ENCODE measurements at regions not wholly inside any gene's neighbourhood (a gene's known extent, or its start where the extent isn't known, plus 50 kb on each side); places are given as distances from the start of the nearest gene placed in this dataset.

DNA sequence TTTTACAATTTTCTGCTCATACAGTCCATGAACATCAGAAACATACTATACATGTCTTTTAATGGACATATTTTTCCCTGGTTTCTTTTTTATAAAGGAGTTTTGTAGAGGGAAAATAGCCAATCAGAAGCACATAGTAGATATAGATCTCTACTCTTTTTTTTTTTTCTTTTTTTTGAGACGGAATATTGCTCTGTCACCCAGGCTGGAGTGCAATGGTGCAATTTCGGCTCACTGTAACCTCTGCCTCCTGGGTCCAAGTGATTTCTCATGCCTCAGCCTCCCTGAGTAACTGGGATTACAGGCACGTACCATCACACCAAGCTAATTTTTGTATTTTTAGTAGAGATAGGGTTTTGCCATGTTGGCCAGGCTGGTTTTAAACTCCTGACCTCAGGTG, 83.2 kb upstream of the MGAT5 start (continued):
- TF ChIP-seq, protein P1, sequence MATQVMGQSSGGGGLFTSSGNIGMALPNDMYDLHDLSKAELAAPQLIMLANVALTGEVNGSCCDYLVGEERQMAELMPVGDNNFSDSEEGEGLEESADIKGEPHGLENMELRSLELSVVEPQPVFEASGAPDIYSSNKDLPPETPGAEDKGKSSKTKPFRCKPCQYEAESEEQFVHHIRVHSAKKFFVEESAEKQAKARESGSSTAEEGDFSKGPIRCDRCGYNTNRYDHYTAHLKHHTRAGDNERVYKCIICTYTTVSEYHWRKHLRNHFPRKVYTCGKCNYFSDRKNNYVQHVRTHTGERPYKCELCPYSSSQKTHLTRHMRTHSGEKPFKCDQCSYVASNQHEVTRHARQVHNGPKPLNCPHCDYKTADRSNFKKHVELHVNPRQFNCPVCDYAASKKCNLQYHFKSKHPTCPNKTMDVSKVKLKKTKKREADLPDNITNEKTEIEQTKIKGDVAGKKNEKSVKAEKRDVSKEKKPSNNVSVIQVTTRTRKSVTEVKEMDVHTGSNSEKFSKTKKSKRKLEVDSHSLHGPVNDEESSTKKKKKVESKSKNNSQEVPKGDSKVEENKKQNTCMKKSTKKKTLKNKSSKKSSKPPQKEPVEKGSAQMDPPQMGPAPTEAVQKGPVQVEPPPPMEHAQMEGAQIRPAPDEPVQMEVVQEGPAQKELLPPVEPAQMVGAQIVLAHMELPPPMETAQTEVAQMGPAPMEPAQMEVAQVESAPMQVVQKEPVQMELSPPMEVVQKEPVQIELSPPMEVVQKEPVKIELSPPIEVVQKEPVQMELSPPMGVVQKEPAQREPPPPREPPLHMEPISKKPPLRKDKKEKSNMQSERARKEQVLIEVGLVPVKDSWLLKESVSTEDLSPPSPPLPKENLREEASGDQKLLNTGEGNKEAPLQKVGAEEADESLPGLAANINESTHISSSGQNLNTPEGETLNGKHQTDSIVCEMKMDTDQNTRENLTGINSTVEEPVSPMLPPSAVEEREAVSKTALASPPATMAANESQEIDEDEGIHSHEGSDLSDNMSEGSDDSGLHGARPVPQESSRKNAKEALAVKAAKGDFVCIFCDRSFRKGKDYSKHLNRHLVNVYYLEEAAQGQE (IDR thresholded peaks at IDR 0.05; ENCODE audit: low read depth), result no peak
- TF ChIP-seq CEBPB (IDR thresholded peaks at IDR 0.05; ENCODE audit: low read depth), result no peak
- TF ChIP-seq ZFX (IDR thresholded peaks at IDR 0.05), result no peak
- TF ChIP-seq, protein P2, sequence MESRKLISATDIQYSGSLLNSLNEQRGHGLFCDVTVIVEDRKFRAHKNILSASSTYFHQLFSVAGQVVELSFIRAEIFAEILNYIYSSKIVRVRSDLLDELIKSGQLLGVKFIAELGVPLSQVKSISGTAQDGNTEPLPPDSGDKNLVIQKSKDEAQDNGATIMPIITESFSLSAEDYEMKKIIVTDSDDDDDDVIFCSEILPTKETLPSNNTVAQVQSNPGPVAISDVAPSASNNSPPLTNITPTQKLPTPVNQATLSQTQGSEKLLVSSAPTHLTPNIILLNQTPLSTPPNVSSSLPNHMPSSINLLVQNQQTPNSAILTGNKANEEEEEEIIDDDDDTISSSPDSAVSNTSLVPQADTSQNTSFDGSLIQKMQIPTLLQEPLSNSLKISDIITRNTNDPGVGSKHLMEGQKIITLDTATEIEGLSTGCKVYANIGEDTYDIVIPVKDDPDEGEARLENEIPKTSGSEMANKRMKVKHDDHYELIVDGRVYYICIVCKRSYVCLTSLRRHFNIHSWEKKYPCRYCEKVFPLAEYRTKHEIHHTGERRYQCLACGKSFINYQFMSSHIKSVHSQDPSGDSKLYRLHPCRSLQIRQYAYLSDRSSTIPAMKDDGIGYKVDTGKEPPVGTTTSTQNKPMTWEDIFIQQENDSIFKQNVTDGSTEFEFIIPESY (IDR thresholded peaks at IDR 0.05; ENCODE audit: extremely low read depth, insufficient replicate concordance, low read length), result no peak
- no peak for TF ChIP-seq JUND (IDR thresholded peaks at IDR 0.05)
- TF ChIP-seq RAD21 (IDR thresholded peaks at IDR 0.05; ENCODE audit: low read depth), result no peak
- no peak for TF ChIP-seq EZH2phosphoT487 (IDR thresholded peaks at IDR 0.05; ENCODE audit: borderline replicate concordance)

DNA sequence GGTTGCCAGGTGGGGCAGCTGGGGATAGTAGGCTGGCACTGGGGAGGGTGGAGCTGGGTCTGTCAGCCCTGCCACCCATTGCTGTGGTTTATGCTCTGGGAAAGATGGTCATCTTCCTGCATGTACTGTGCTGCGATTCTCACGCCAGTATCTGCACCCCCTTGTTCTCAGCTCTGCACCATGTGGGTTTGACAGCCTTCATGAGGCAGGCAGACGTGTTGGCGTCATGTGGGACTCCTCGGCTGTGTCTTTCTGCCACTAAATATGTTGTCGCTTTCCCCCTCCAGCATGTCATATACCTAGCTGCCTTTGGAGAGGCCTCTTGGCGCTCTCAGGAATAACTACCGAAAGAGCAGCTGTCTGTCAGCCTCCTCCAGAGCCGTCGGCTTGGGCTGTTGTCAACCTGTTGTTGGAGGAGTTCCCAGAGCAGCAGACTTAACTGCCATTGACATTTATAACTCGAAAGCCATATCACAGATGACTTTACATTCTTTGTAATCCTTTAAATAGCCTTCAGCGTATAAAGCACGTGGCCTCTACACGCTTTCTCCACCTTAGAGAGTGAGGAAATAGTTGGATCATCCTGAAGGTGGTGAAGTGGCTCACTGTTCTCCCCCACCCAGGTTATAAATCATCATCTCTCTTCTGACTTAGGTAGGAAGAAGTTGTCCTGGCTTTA, 80.4 kb upstream of the MGAT5 start:
- Histone ChIP-seq H3K9me3 (ENCODE audit: control insufficient read depth in 1 of 2, insufficient read depth in 1 of 2, low read depth in 1 of 2, low read length in 2 of 2) (no peaks in the 10 kb centered on the region), H3K27ac (ENCODE audit: low read depth, low read length) (no peak overlapping the region), H3K4me2 (ENCODE audit: low read length) (no peak overlapping the region), H3K79me2 (ENCODE audit: insufficient read depth, low read length) (no peaks in the 10 kb centered on the region; the same call in 1 of the 2 replicates), H3K27me3 (ENCODE audit: insufficient read depth, low read length) (no peaks in the 10 kb centered on the region), H3K9me2 (ENCODE audit: insufficient read depth) (no peaks in the 10 kb centered on the region), H3K4me3 (replicated peaks in 1 of 2; ENCODE audit: low read depth in 1 of 2, low read length in 2 of 2) (no peak overlapping the region), H3K4me1 (ENCODE audit: control insufficient read depth in 1 of 2, insufficient read depth in 2 of 2, low read length in 2 of 2) (no peaks in the 10 kb centered on the region), H2AFZ (ENCODE audit: low read depth, low read length, poor library complexity, severe bottlenecking) (no peak overlapping the region), H3K9ac (ENCODE audit: low read length) (no peak overlapping the region), H4K20me1 (ENCODE audit: insufficient read depth) (no peaks in the 10 kb centered on the region), H3K36me3 (ENCODE audit: control insufficient read depth in 1 of 2, insufficient read depth in 2 of 2, low read length in 2 of 2) (no peaks in the 10 kb centered on the region)
- RAD21 ChIA-PET (ENCODE audit: low non-redundant PET in 1 of 2, low total read pairs in 2 of 2, uncharacterized antibody in 2 of 2, unreplicated experiment in 2 of 2), result no interaction called here
- intact Hi-C loops (cut with micrococcal nuclease), result no loop called here
- ATAC-seq (no peak), DNase-seq (ENCODE audit: low read depth, low spot score) (no peak)
- no peak for TF ChIP-seq ZFX (IDR thresholded peaks at IDR 0.05)
- TF ChIP-seq, protein P2 (IDR thresholded peaks at IDR 0.05; ENCODE audit: extremely low read depth, insufficient replicate concordance, low read length), result no peak
- CTCF ChIA-PET, result no interaction called here
- POLR2A ChIA-PET, result no interaction called here
- no TSS peak for BruUV-seq (replicated peaks)
